ENCODE measurements at regions not wholly inside any gene's neighbourhood (a gene's known extent, or its start where the extent isn't known, plus 50 kb on each side); places are given as distances from the start of the nearest gene placed in this dataset.

- H3K4me3 ChIP-seq (replicated peaks; ENCODE audit: low read depth, low read length): no peak overlapping the region
- no peak for DNase-seq (ENCODE audit: extremely low read depth, low read depth)
- TF ChIP-seq, protein P1, sequence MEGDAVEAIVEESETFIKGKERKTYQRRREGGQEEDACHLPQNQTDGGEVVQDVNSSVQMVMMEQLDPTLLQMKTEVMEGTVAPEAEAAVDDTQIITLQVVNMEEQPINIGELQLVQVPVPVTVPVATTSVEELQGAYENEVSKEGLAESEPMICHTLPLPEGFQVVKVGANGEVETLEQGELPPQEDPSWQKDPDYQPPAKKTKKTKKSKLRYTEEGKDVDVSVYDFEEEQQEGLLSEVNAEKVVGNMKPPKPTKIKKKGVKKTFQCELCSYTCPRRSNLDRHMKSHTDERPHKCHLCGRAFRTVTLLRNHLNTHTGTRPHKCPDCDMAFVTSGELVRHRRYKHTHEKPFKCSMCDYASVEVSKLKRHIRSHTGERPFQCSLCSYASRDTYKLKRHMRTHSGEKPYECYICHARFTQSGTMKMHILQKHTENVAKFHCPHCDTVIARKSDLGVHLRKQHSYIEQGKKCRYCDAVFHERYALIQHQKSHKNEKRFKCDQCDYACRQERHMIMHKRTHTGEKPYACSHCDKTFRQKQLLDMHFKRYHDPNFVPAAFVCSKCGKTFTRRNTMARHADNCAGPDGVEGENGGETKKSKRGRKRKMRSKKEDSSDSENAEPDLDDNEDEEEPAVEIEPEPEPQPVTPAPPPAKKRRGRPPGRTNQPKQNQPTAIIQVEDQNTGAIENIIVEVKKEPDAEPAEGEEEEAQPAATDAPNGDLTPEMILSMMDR (IDR thresholded peaks at IDR 0.05; ENCODE audit: low read depth, low read length, missing control alignments): no peak
Measured at GRCh38 chr5:107184871-107185270, 485.9 kb downstream of the EFNA5 start.

- no peak for DNase-seq (ENCODE audit: extremely low read depth, low read depth)
- H3K4me3 ChIP-seq (replicated peaks; ENCODE audit: low read depth, low read length): no peak overlapping the region
- TF ChIP-seq, protein P1 (IDR thresholded peaks at IDR 0.05; ENCODE audit: low read depth, low read length, missing control alignments): no peak
Measured at GRCh38 chr5:107184066-107184465, 486.7 kb downstream of the EFNA5 start.

DNA sequence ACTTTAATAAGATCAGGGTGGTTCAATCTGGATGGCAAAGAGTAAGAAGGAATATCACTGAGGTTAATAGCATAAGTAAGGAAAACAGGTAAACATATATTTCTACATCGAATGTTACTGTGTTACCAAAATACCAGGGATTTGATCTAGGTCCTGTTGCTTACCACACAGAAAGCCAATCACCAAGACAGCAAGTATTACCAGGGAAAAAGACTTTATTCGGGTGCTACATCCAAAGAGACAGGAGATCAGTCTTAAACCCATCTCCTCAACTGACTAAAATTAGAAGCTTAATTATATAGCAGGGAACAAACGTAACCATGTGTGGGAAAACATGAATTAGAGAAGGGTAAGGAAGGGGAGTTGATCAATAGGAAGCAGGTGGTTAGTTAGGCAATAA lies 500.1 kb downstream of the EFNA5 start:
- no peak for DNase-seq (ENCODE audit: extremely low read depth, low read depth)
- TF ChIP-seq, protein P1 (IDR thresholded peaks at IDR 0.05; ENCODE audit: low read depth, low read length, missing control alignments): no peak
- no peak overlapping the region for H3K4me3 ChIP-seq (replicated peaks; ENCODE audit: low read depth, low read length)

- no peak overlapping the region for H3K4me3 ChIP-seq (replicated peaks; ENCODE audit: low read depth, low read length)
- TF ChIP-seq, protein P1 (IDR thresholded peaks at IDR 0.05; ENCODE audit: low read depth, low read length, missing control alignments): no peak
- no peak for DNase-seq (ENCODE audit: extremely low read depth, low read depth)
Measured at GRCh38 chr5:107169867-107170266, 500.9 kb downstream of the EFNA5 start.

DNA sequence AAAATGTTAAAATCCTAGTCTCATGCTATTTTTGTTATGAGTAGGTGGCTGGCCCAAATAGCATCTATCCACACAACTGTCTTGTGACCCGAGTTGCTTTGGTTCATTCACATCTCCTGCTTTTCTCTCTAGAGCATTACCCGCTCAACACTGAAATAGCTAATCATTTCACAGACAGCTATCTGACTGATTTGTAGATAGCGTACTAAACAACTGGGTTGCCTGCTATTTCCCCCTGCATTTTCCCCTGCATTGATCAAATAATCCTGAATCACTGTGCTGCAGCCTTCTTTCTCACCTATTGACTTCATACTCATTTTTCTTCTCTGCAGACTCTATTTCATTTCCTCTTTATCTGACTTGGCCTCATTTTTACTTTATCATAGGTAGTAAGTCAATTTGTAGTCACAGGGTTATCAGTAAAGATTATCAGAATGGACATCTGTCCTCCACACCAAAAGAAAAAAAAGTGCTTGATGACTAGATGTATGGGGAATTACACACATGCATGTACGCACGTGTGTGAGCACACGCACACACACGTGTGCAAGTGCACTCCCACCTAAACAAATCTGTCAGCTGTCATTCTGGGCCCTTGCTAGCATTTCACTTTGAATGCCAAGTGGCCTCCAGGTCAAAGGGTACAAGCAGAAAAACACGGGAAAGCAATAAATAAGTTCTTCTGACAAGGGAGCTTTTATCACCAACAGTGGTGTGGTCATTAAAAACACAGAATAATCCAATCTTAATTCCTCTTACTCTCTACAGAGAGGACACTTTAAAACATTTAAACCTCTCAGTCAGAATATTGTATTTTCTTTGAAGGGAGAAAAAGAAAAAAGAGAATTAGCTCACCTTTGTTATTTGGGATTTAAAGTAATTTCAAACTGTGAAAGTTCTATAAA lies 501.6 kb downstream of the EFNA5 start:
- H3K4me3 ChIP-seq (replicated peaks; ENCODE audit: low read depth, low read length): no peak overlapping the region
- TF ChIP-seq, protein P1 (IDR thresholded peaks at IDR 0.05; ENCODE audit: low read depth, low read length, missing control alignments): no peak
- no peak for DNase-seq (ENCODE audit: extremely low read depth, low read depth)

DNA sequence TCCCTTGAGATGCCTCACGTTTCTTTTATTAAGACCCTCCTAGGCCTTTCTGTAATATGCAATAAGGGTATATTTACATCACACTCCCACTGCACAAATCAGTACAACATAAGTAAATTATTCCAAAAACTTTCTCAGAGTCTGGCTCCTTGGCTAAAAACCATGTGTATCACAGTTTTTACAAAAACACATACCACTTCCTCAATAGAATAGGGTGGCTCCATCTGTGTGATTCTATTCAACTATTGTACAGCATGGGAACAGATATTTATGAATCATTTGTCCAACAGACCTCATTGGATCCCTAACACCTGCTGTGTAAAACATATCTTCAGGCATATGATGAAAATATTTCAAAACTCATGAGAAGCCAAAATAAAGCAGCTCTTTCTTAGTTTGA lies 502.7 kb downstream of the EFNA5 start:
- DNase-seq (ENCODE audit: extremely low read depth, low read depth): no peak
- TF ChIP-seq, protein P1 (IDR thresholded peaks at IDR 0.05; ENCODE audit: low read depth, low read length, missing control alignments): no peak

More for the DNA sequence above, 502.7 kb downstream of the EFNA5 start:
- no peak overlapping the region for H3K4me3 ChIP-seq (replicated peaks; ENCODE audit: low read depth, low read length)

Data from HFF-Myc (cell line).